Transverse colon (tissue), 4 donors: ENCODE measurements at regions not wholly inside any gene's neighbourhood (a gene's known extent, or its start where the extent isn't known, plus 50 kb on each side); places are given as distances from the start of the nearest gene placed in this dataset.

Experiments
- DNase-seq: peaks from one replicate; pipeline ENCODE4 v3.0.0-alpha.2; 2019
- H3K27ac ChIP-seq, 4 donors: fragments of 200-600 bp; sonication (generic); 2 replicates each; pipeline ENCODE4 v1.5.1; 2016 to 2018; ENCODE audit warnings: inconsistent platforms in 4 of 4
- H3K27me3 ChIP-seq: fragments of 200-600 bp; sonication (generic); 2 replicates; pipeline ENCODE4 v1.5.1; 2017; ENCODE audit warnings: inconsistent platforms
- H3K36me3 ChIP-seq, 4 donors: fragments of 200-600 bp; sonication (generic); 2 replicates each; pipeline ENCODE4 v1.5.1; 2017 to 2019; ENCODE audit warnings: inconsistent platforms in 4 of 4
- H3K4me1 ChIP-seq, 4 donors: fragments of 200-600 bp; sonication (generic); 2 replicates each; pipeline ENCODE4 v1.5.1; 2017 to 2020; ENCODE audit warnings: inconsistent platforms in 4 of 4
- H3K4me3 ChIP-seq, 4 donors: fragments of 200-600 bp; sonication (generic); 1 replicate in 1 of 4; 2 replicates in 3 of 4; pipeline versions ENCODE4 v1.5.1 to v1.6.1; 2017 to 2019; ENCODE audit warnings: inconsistent platforms in 4 of 4
- H3K9me3 ChIP-seq, 2 donors: fragments of 200-600 bp; sonication (generic); 2 replicates each; pipeline ENCODE4 v1.5.1; 2017 to 2019; ENCODE audit warnings: inconsistent platforms in 2 of 2
- EP300 ChIP-seq: sonication (generic); formaldehyde crosslinking; IDR thresholded peaks from one replicate; pipeline ENCODE4 v1.6.1; 2017; ENCODE audit warnings: antibody characterized with exemption, low read depth
- POLR2A ChIP-seq: fragments of 450-650 bp; IDR thresholded peaks from one replicate; pipeline ENCODE4 v1.6.1; 2016; ENCODE audit warnings: antibody characterized with exemption, mild to moderate bottlenecking, moderate library complexity
- POLR2AphosphoS5 ChIP-seq, 3 donors: sonication (generic); formaldehyde crosslinking; IDR thresholded peaks; one replicate each; pipeline ENCODE4 v1.6.1; 2016; ENCODE audit warnings: antibody characterized with exemption in 3 of 3
- WGBS, 2 donors: methylation state at CpG; one replicate each; pipeline ENCODE4 v1.1.5; 2018; ENCODE audit warnings: low coverage in 1 of 2; 5-methylcytosine and 5-hydroxymethylcytosine counted together
- in situ Hi-C, 4 donors: fragments of 200-750 bp; cut with MboI; loops; one replicate each; pipeline versions ENCODE4 v1.15.0 to v1.15.1; 2017; ENCODE audit warnings: low sequenced_read_pairs in 3 of 4, low pct_ligation_motif_present in 1 of 4, low pct_unique_long_range_greater_than_20kb in 1 of 4
- intact Hi-C: fragments of 100-400 bp; cut with DNase I; formaldehyde crosslinking; loops from one replicate; pipeline ENCODE4 v1.15.1; 2023; ENCODE audit warnings: low total_unique reads
- TF ChIP-seq, protein P1 (sequence below), 5 experiments: fragments of 200-600 bp in 3 of 5; fragments of 450-650 bp in 2 of 5; sonication (generic) in 3 of 5; IDR thresholded peaks; 1 replicate in 2 of 5; 2 replicates in 3 of 5; pipeline ENCODE4 v1.5.1; 2016 to 2017; ENCODE audit warnings: antibody characterized with exemption in 5 of 5, inconsistent platforms in 3 of 5, mild to moderate bottlenecking in 2 of 5, moderate library complexity in 1 of 5

DNA sequence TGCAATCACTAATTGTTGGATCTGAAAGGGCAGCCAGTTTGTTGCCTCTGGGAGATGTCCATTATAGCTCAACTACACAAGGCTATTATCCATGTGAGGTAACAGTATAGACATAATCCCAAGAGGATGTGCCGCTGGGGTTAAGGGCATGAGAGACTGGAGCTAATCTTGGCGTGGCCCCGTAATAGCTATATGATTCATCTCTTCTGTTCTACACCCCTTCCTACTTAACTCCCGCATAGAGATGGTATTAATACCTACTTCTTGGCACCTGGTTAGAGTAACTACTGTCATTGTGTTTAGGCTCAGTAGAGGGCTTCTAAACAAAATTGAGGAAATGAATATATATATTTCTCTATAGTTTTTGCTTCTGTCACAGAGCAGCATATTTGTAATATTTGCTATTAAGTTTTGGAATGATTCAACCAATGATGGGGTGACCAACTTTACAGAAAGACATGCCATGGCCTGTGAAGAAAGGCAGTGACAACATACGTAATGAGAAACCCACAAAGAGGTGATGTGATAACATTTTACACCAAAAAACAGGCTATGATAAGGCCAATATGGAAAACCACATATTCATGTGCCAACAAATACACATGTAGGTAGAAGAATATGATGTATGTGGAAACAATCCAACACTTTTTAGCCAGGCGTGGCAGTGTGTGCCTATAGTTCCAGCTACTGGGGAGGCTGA, 76.8 kb upstream of the DPH6 start:
- Histone ChIP-seq H3K4me1 (peaks cover 0 to 5% (median 0%) of the 10 kb centered on the region in 4 donors), H3K27ac (no peak overlapping the region), H3K27me3 (no peaks in the 10 kb centered on the region), H3K4me3 (no peak overlapping the region), H3K9me3 (no peaks in the 10 kb centered on the region), H3K36me3 (no peaks in the 10 kb centered on the region)
- 90 to 93% methylated on average over 5 to 6 of the region's 6 CpGs for whole genome bisulfite sequencing, 2 donors
- in situ Hi-C loops = no loop called here
- DNase-seq = no peak
- intact Hi-C loops = no loop called here
- TF ChIP-seq POLR2A = no peak
- no peak for TF ChIP-seq EP300
- TF ChIP-seq POLR2AphosphoS5 (IDR thresholded peaks at IDR 0.05) = no peak
- TF ChIP-seq, protein P1, sequence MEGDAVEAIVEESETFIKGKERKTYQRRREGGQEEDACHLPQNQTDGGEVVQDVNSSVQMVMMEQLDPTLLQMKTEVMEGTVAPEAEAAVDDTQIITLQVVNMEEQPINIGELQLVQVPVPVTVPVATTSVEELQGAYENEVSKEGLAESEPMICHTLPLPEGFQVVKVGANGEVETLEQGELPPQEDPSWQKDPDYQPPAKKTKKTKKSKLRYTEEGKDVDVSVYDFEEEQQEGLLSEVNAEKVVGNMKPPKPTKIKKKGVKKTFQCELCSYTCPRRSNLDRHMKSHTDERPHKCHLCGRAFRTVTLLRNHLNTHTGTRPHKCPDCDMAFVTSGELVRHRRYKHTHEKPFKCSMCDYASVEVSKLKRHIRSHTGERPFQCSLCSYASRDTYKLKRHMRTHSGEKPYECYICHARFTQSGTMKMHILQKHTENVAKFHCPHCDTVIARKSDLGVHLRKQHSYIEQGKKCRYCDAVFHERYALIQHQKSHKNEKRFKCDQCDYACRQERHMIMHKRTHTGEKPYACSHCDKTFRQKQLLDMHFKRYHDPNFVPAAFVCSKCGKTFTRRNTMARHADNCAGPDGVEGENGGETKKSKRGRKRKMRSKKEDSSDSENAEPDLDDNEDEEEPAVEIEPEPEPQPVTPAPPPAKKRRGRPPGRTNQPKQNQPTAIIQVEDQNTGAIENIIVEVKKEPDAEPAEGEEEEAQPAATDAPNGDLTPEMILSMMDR (IDR thresholded peaks at IDR 0.05) = no peak

DNA sequence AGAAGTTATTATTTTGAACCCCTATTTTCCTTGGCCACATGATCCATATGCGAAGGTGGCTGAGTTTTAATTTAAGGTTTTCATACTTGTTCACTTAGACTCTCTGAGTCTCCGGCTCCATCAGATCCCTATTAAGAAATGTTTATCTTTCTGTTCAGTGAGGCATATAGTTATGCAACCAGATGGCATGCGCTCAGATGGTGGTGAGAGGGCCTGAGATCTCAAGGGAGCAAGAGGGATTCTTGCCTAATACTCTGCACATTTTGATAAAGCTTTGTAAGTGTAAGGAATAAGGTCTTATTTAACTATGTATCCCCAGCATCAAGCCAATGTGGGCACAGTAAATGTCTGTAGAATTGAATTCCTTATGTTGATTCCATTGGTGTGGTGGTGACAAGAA, 78.9 kb upstream of the DPH6 start:
- Histone ChIP-seq H3K36me3 (no peaks in the 10 kb centered on the region), H3K27ac (no peak overlapping the region), H3K4me3 (no peak overlapping the region), H3K27me3 (no peaks in the 10 kb centered on the region), H3K9me3 (no peaks in the 10 kb centered on the region), H3K4me1 (peaks cover 0 to 5% (median 0%) of the 10 kb centered on the region in 4 donors)
- no peak for TF ChIP-seq EP300
- TF ChIP-seq, protein P1 (IDR thresholded peaks at IDR 0.05) = no peak
- no peak for TF ChIP-seq POLR2A
- TF ChIP-seq POLR2AphosphoS5 (IDR thresholded peaks at IDR 0.05) = no peak
- intact Hi-C loops = no loop called here
- no peak for DNase-seq
- 79 to 81% methylated on average over 3 of the region's 3 CpGs for WGBS, 2 donors
- in situ Hi-C loops = no loop called here

DNA sequence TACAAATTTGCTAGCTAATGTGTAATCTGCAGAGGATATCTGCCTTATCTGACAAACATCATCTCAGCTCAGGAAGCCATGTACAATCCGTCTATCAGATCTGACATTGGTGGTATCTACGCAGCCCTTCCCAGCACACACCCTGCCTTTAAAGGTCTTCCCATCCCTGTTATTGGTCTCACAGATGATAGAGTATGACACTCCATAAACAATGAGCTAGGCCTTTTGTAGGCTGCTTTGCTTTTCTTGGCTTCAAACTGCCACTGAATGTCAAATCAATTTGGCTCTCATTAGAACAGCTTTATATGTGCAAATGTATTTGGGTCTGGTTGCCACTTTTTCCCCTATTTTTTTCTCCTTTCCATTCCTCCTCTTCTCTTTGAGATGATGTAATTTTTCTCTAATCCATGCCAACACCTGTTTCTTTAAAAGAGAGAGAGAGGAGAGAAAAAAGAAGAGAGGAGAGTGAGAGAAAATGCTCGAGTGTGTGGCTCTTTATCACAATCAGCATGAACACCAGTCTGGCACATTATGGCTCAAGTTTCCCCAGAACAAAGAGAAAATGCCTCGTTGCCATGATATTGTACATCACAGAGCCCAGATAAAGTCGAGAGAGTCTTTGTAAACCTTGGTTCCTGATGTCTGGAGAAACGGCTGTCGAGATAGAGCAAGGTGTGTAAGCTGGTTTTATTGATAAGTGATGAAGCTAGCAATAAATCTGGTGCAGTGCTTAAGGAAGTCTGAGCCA, 80.8 kb upstream of the DPH6 start:
- H3K4me1 ChIP-seq = peaks cover 0 to 5% (median 0%) of the 10 kb centered on the region in 4 donors
- no peak overlapping the region for H3K27ac ChIP-seq
- in situ Hi-C loops (no loop called here), intact Hi-C loops (no loop called here)
- no peaks in the 10 kb centered on the region for H3K27me3 ChIP-seq
- no peaks in the 10 kb centered on the region for H3K36me3 ChIP-seq
- no peak overlapping the region for H3K4me3 ChIP-seq
- TF ChIP-seq POLR2A (no peak), EP300 (no peak), POLR2AphosphoS5 (IDR thresholded peaks at IDR 0.05) (no peak)
- TF ChIP-seq, protein P1 (IDR thresholded peaks at IDR 0.05) = no peak
- no peaks in the 10 kb centered on the region for H3K9me3 ChIP-seq
- whole genome bisulfite sequencing, 2 donors = 20 to 38% methylated on average over 5 to 7 of the region's 7 CpGs
- DNase-seq = no peak

- intact Hi-C loops = no loop called here
- Histone ChIP-seq H3K36me3 (no peaks in the 10 kb centered on the region), H3K27ac (no peak overlapping the region), H3K9me3 (no peaks in the 10 kb centered on the region), H3K4me1 (peaks cover 0 to 5% (median 0%) of the 10 kb centered on the region in 4 donors), H3K4me3 (no peak overlapping the region), H3K27me3 (no peaks in the 10 kb centered on the region)
- 75 to 76% methylated on average over 2 of the region's 2 CpGs for WGBS, 2 donors
- in situ Hi-C loops = no loop called here
- TF ChIP-seq POLR2A = no peak
- TF ChIP-seq, protein P1 (IDR thresholded peaks at IDR 0.05) = no peak
- TF ChIP-seq EP300 = no peak
- TF ChIP-seq POLR2AphosphoS5 (IDR thresholded peaks at IDR 0.05) = no peak
- no peak for DNase-seq
Observed at GRCh38 chr15:35627696-35628095, 81.7 kb upstream of the DPH6 start.
